ENCODE measurements at regions not wholly inside any gene's neighbourhood (a gene's known extent, or its start where the extent isn't known, plus 50 kb on each side); places are given as distances from the start of the nearest gene placed in this dataset.

DNA sequence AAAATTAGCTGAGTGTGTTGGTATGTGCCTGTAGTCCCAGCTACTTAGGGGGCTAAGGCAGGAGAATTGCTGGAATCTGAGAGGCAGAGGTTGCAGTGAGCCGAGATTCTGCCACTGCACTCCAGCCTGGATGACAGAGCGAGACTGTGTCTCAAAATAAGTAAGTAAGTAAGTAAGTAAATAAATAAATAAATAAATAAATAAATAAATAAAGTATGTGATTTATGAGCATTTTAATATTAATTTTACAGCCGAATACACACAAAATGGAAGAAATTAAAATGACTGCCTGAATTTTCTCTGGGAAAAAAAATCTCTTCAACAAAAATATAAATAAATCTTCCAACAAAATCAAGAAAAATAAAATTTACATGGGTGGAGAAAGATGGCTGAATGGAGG lies 740.7 kb downstream of the CDH18 start:
- POLR2A ChIA-PET: no interaction called here
- peaks cover 3% of the 10 kb centered on the region for H3K27me3 Mint-ChIP-seq (ENCODE audit: insufficient read depth, unreplicated experiment)
- TF ChIP-seq, protein P1, sequence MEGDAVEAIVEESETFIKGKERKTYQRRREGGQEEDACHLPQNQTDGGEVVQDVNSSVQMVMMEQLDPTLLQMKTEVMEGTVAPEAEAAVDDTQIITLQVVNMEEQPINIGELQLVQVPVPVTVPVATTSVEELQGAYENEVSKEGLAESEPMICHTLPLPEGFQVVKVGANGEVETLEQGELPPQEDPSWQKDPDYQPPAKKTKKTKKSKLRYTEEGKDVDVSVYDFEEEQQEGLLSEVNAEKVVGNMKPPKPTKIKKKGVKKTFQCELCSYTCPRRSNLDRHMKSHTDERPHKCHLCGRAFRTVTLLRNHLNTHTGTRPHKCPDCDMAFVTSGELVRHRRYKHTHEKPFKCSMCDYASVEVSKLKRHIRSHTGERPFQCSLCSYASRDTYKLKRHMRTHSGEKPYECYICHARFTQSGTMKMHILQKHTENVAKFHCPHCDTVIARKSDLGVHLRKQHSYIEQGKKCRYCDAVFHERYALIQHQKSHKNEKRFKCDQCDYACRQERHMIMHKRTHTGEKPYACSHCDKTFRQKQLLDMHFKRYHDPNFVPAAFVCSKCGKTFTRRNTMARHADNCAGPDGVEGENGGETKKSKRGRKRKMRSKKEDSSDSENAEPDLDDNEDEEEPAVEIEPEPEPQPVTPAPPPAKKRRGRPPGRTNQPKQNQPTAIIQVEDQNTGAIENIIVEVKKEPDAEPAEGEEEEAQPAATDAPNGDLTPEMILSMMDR (IDR thresholded peaks at IDR 0.05; ENCODE audit: insufficient read depth in 1 of 2, low read depth in 1 of 2, low read length in 1 of 2, severe bottlenecking in 1 of 2, unreplicated experiment in 1 of 2): no peak
- peaks cover 6% of the 10 kb centered on the region for H3K36me3 Mint-ChIP-seq (ENCODE audit: insufficient read depth, unreplicated experiment)
- H3K4me3 Mint-ChIP-seq (ENCODE audit: unreplicated experiment): no peak overlapping the region
- H3K4me3 ChIP-seq (ENCODE audit: low read depth, low read length): no peak overlapping the region
- no TSS peak for BruUV-seq (replicated peaks)
- no peaks in the 10 kb centered on the region for H3K27me3 ChIP-seq (replicated peaks; ENCODE audit: control insufficient read depth, insufficient read depth, low read length)
- H3K4me1 Mint-ChIP-seq (ENCODE audit: low read depth, unreplicated experiment): no peaks in the 10 kb centered on the region
- DNase-seq: no peak
- no peaks in the 10 kb centered on the region for H3K36me3 ChIP-seq (ENCODE audit: control insufficient read depth, insufficient read depth, low read length)
- H3K9me3 Mint-ChIP-seq (ENCODE audit: unreplicated experiment): no peaks in the 10 kb centered on the region
- H3K9me3 ChIP-seq: no peaks in the 10 kb centered on the region; the same call in none of the 2 replicates
- no peaks in the 10 kb centered on the region for H3K4me1 ChIP-seq
- intact Hi-C loops (cut with micrococcal nuclease; ENCODE audit: unreplicated experiment): no loop called here
- CTCF ChIA-PET: no interaction called here
- no peak overlapping the region for H3K27ac Mint-ChIP-seq (ENCODE audit: unreplicated experiment)

DNA sequence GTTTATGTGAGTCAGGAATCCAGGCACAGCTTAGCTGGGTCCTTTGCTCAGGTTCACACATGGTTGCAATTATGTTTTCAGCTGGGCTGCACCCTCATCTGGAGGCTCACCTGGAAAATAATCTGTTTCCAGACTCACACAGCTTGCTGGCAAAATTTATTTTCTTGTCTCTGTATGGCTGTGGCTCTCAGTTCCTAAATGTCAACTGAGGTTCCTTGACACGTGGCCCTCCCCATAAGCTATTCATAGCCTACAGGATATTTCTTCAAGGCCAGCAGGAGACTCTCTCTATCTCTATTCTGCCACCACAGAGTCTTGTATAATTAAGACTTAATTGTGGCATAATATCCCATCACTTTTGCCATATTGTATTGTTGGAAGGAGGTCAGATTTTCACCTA lies 732.0 kb downstream of the CDH18 start:
- Histone ChIP-seq H3K4me1 (no peaks in the 10 kb centered on the region), H3K36me3 (ENCODE audit: control insufficient read depth, insufficient read depth, low read length) (no peaks in the 10 kb centered on the region), H3K4me3 (ENCODE audit: low read depth, low read length) (no peak overlapping the region), H3K9me3 (no peaks in the 10 kb centered on the region), H3K27me3 (replicated peaks; ENCODE audit: control insufficient read depth, insufficient read depth, low read length) (no peaks in the 10 kb centered on the region)
- BruUV-seq (replicated peaks): no TSS peak
- Mint-ChIP-seq H3K4me1 (ENCODE audit: low read depth, unreplicated experiment) (no peaks in the 10 kb centered on the region), H3K27ac (ENCODE audit: unreplicated experiment) (no peak overlapping the region), H3K36me3 (ENCODE audit: insufficient read depth, unreplicated experiment) (no peaks in the 10 kb centered on the region), H3K27me3 (ENCODE audit: insufficient read depth, unreplicated experiment) (peaks cover 3% of the 10 kb centered on the region), H3K4me3 (ENCODE audit: unreplicated experiment) (no peak overlapping the region), H3K9me3 (ENCODE audit: unreplicated experiment) (no peaks in the 10 kb centered on the region)
- ChIA-PET CTCF (no interaction called here), POLR2A (no interaction called here)
- DNase-seq: no peak
- intact Hi-C loops (cut with micrococcal nuclease; ENCODE audit: unreplicated experiment): no loop called here
- TF ChIP-seq, protein P1 (IDR thresholded peaks at IDR 0.05; ENCODE audit: insufficient read depth in 1 of 2, low read depth in 1 of 2, low read length in 1 of 2, severe bottlenecking in 1 of 2, unreplicated experiment in 1 of 2): no peak

DNA sequence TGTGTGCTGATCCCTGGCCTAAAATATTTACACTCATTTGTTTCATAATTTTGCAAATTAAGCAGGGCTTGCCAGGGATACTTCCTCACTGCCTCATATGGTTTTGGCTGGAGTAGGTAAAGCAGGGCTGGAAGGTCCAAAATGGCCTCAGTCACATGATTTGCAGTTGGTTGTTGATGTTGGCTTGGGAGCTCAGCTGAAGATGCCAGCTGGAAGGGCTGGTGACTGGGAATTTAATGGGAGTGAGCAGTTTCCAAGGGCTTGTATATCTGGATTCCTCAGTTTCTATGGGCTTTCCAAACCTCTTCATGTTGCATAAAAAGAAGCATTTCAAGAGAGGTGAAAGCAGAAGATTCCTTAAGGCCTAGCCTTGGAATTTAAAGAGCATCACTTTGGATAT lies 729.3 kb downstream of the CDH18 start:
- BruUV-seq (replicated peaks): no TSS peak
- DNase-seq: no peak
- Mint-ChIP-seq H3K9me3 (ENCODE audit: unreplicated experiment) (no peaks in the 10 kb centered on the region), H3K36me3 (ENCODE audit: insufficient read depth, unreplicated experiment) (no peaks in the 10 kb centered on the region), H3K4me3 (ENCODE audit: unreplicated experiment) (no peak overlapping the region), H3K4me1 (ENCODE audit: low read depth, unreplicated experiment) (no peaks in the 10 kb centered on the region), H3K27ac (ENCODE audit: unreplicated experiment) (no peak overlapping the region), H3K27me3 (ENCODE audit: insufficient read depth, unreplicated experiment) (no peaks in the 10 kb centered on the region)
- H3K4me1 ChIP-seq: no peaks in the 10 kb centered on the region
- TF ChIP-seq, protein P1 (IDR thresholded peaks at IDR 0.05; ENCODE audit: insufficient read depth in 1 of 2, low read depth in 1 of 2, low read length in 1 of 2, severe bottlenecking in 1 of 2, unreplicated experiment in 1 of 2): no peak
- no peaks in the 10 kb centered on the region for H3K27me3 ChIP-seq (replicated peaks; ENCODE audit: control insufficient read depth, insufficient read depth, low read length)
- ChIA-PET POLR2A (no interaction called here), CTCF (no interaction called here)
- no peaks in the 10 kb centered on the region for H3K36me3 ChIP-seq (ENCODE audit: control insufficient read depth, insufficient read depth, low read length)
- intact Hi-C loops (cut with micrococcal nuclease; ENCODE audit: unreplicated experiment): no loop called here
- H3K4me3 ChIP-seq (ENCODE audit: low read depth, low read length): no peak overlapping the region
- no peaks in the 10 kb centered on the region for H3K9me3 ChIP-seq
